ENCODE measurements at regions not wholly inside any gene's neighbourhood (a gene's known extent, or its start where the extent isn't known, plus 50 kb on each side); places are given as distances from the start of the nearest gene placed in this dataset.

DNA sequence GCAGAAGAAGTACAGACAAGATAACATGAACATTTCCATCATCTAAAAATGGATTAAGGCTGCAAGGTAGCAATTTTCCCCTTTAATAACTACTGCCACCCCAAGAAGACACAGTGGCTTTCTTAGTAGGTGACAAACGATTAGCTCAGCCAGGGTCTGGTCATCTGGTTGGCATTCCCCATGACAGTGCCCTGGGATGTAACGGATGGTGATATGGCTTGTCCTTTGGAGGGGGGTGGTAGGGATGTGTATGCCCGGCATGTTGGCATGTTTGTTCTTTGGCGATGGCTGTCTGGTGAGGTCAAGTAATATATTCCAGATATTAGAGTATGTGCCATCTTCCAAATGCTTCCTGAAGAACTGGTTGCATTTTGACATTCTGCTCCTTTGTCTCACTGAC is 135.6 kb upstream of the ZNF536 start:
- TF ChIP-seq, protein P1, sequence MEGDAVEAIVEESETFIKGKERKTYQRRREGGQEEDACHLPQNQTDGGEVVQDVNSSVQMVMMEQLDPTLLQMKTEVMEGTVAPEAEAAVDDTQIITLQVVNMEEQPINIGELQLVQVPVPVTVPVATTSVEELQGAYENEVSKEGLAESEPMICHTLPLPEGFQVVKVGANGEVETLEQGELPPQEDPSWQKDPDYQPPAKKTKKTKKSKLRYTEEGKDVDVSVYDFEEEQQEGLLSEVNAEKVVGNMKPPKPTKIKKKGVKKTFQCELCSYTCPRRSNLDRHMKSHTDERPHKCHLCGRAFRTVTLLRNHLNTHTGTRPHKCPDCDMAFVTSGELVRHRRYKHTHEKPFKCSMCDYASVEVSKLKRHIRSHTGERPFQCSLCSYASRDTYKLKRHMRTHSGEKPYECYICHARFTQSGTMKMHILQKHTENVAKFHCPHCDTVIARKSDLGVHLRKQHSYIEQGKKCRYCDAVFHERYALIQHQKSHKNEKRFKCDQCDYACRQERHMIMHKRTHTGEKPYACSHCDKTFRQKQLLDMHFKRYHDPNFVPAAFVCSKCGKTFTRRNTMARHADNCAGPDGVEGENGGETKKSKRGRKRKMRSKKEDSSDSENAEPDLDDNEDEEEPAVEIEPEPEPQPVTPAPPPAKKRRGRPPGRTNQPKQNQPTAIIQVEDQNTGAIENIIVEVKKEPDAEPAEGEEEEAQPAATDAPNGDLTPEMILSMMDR (IDR thresholded peaks at IDR 0.05; ENCODE audit: insufficient read depth, missing control alignments), result no peak
- DNase-seq (ENCODE audit: insufficient read length, low spot score), result no peak
- no peak for FAIRE-seq

DNA sequence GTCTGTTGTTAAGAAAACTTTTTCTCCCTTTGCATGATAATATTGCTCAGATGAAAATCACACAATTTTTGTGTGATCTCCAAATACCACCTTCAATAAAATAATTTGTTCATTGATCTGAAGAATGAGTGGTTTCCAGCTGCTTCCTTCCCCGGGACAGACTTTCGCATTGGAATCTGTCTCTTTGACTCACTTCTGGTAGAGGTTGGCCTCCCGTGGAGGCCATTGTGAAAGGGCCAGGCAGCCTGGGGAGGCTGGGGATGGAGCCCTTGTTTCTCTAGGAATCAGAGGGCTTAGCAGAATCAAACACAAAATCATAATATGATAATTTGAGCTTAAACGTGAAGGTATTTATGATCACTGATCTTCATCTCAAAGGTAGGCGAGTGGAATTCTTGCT is 135.0 kb upstream of the ZNF536 start:
- DNase-seq (ENCODE audit: insufficient read length, low spot score) (no peak), FAIRE-seq (no peak)
- TF ChIP-seq, protein P1 (IDR thresholded peaks at IDR 0.05; ENCODE audit: insufficient read depth, missing control alignments), result no peak

DNA sequence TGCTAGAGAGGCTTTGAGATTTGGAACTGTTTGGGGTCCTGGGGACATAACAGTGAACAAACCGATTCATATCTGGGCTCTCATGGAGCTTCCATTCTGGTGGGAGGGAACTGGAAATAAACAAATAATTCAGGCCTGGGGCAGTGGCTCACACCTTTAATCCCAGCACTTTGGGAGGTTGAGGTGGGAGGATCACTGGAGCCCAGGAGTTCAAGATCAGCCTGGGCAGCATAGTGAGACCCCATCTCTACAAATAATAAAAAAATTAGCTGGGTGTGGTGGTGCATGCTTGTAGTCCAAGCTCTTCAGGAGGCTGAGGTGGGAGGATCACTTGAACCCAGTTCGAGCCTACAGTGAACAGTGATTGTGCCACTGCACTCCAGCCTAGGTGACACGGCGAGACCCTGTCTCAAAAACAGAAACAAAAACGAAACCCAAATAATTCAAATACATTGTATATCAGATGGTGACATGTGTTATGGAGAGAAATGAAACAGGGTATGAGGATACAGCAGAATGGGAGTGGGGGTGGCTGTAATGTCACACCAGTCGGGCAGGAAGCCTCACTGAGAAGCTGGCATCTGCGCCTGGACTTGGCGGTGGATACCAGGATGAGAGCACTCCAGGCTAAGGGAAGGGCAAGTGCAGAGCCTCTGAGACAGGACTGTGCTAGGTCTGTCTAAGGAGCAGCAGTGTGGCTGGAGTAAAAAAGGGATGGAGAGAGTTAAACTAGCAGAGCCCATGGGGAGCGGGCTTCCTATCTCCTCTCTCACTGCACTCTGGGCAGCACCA is 131.1 kb upstream of the ZNF536 start:
- no peak for FAIRE-seq
- DNase-seq (ENCODE audit: insufficient read length, low spot score), result no peak
- TF ChIP-seq, protein P1 (IDR thresholded peaks at IDR 0.05; ENCODE audit: insufficient read depth, missing control alignments), result no peak

DNA sequence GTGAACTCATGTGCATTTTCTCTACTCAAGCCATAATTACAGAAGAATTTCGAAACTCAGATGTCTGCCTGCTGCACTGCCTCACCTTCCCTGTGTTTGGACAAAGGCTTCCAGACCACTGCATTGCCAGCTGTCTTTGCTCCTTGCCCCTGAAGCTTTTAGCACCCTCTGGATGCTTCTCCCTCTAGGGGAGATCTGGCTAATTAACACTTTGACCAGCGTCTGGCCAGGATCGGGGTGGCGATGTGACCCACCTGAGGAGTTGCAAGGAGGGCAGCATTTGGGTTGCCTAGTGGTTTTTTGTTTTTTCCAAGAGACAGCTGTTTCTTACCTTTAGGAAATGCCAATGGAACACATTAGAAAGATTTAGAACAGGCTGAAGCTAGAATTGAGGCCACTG is 127.7 kb upstream of the ZNF536 start:
- TF ChIP-seq, protein P1 (IDR thresholded peaks at IDR 0.05; ENCODE audit: insufficient read depth, missing control alignments), result no peak
- FAIRE-seq, result no peak
- DNase-seq (ENCODE audit: insufficient read length, low spot score), result no peak

DNA sequence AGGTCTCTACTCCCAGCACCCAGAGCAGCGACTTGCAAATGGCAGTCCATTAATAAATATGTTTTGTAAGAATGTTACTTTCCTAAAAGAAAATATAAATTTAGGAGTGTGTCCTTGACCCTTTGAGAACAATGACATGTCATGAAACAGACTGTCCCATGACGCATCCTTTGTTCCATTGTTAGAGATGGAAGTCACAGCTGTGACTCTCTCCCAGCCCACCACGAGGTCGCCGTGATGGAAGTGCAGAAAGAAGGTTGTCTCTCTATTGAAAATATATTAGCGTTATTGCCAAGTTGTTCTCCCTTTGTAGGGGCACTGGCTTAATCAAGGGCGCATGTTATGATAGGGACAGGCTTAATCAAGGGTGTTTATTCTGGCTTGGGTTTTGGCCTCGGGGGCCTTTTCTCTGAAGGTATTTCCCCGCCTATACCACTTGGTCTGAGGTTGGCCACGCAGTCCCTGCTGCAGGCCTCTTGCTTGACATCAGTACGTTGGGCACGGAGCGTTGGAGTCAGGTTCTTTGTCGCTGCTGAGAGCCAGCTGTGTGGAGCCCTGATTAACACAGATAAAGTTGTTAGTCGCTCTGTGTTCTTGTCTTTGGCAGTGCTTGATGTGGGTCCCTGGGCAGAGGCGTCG is 126.7 kb upstream of the ZNF536 start:
- TF ChIP-seq, protein P1 (IDR thresholded peaks at IDR 0.05; ENCODE audit: insufficient read depth, missing control alignments), result no peak
- DNase-seq (ENCODE audit: insufficient read length, low spot score), result no peak
- no peak for FAIRE-seq

DNA sequence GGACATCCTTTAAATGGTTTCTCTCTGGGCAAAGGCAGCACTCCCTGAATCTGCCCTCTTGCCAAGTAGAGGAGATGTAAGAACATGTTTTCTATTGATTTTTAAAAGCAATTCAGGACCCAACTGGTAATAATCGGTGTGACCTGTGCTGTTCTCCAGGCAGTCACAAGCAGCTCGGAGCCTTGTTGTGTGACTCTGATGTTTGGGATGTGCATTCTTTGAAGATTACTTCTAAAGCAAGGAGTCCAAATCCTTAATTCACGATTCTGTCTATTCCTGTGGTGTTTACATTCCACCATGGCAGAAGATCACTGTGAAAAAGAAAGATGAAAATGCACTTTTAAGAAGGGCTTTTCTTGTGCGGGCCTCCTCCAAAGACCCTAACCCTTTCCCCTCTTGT is 122.3 kb upstream of the ZNF536 start:
- no peak for FAIRE-seq
- TF ChIP-seq, protein P1 (IDR thresholded peaks at IDR 0.05; ENCODE audit: insufficient read depth, missing control alignments), result no peak

DNA sequence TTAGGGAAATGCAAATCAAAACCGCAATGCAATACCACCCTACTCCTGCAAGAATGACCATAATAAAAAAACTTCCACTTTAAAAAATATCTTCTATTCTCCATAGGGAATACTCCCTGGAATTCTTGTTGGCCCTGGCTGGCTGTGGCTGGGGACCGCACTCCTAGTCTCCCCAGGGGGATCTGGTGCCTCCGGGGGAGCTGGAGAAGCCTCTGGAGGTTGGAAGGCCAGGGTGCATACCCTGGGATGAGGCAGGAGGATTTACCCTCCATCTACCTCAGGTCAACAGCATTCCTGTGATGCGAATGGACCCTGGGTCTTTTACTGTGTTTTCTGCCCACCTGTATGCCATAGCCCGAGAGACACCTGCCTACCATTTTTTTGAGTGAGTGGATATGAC is 120.0 kb upstream of the ZNF536 start:
- DNase-seq (ENCODE audit: insufficient read length, low spot score), result no peak
- TF ChIP-seq, protein P1 (IDR thresholded peaks at IDR 0.05; ENCODE audit: insufficient read depth, missing control alignments), result no peak
- FAIRE-seq, result no peak

More for the DNA sequence above, 122.3 kb upstream of the ZNF536 start:
- no peak for DNase-seq (ENCODE audit: insufficient read length, low spot score)
